HEK293T (cell line): ENCODE measurements at regions not wholly inside any gene's neighbourhood (a gene's known extent, or its start where the extent isn't known, plus 50 kb on each side); places are given as distances from the start of the nearest gene placed in this dataset.

Experiments used
- CTCF ChIA-PET: fragments of 350-600 bp; formaldehyde crosslinking; extraction: SDS; loops from one replicate; lab custom pipeline; 2021; ENCODE audit warnings: antibody characterized with exemption, inconsistent platforms; lab: Yijun Ruan, JAX
- POLR2A ChIA-PET: fragments of 350-600 bp; formaldehyde crosslinking; extraction: SDS; loops from one replicate; lab custom pipeline; 2020; ENCODE audit warnings: antibody characterized with exemption, inconsistent platforms; lab: Yijun Ruan, JAX
- DNase-seq: peaks from one replicate; pipeline ENCODE4 v3.0.0; 2012; ENCODE audit warnings: mixed read lengths; ENCODE audit errors: extremely low spot score
- ARNT ChIP-seq: fragments of 450-650 bp; IDR thresholded peaks from 2 replicates; pipeline ENCODE4 v1.6.1; 2017; ENCODE audit warnings: mild to moderate bottlenecking
- BHLHE40 ChIP-seq: fragments of 450-650 bp; IDR thresholded peaks from 2 replicates; pipeline ENCODE4 v1.6.1; 2016; ENCODE audit warnings: mild to moderate bottlenecking, moderate library complexity, borderline replicate concordance
- CTBP1 ChIP-seq: fragments of 450-650 bp; IDR thresholded peaks from 2 replicates; pipeline ENCODE4 v1.6.1; 2016; ENCODE audit warnings: borderline replicate concordance
- ELF4 ChIP-seq: fragments of 450-650 bp; IDR thresholded peaks from 2 replicates; pipeline ENCODE4 v1.6.1; 2017; ENCODE audit warnings: antibody characterized with exemption
- FOXA1 ChIP-seq: fragments of 450-650 bp; IDR thresholded peaks from 2 replicates; pipeline ENCODE4 v1.6.1; 2016; ENCODE audit warnings: mild to moderate bottlenecking
- FOXK2 ChIP-seq: fragments of 450-650 bp; IDR thresholded peaks from 2 replicates; pipeline ENCODE4 v1.6.1; 2016; ENCODE audit warnings: mild to moderate bottlenecking
- FOXM1 ChIP-seq: fragments of 450-650 bp; IDR thresholded peaks from 2 replicates; pipeline ENCODE4 v1.6.1; 2017; ENCODE audit warnings: mild to moderate bottlenecking, borderline replicate concordance
- HDGF ChIP-seq: fragments of 450-650 bp; IDR thresholded peaks from 2 replicates; pipeline ENCODE4 v1.6.1; 2017; ENCODE audit warnings: antibody characterized with exemption, borderline replicate concordance
- L3MBTL2 ChIP-seq: fragments of 450-650 bp; conservative IDR thresholded peaks from 2 replicates; pipeline ENCODE4 v1.6.1; 2016; ENCODE audit warnings: mild to moderate bottlenecking
- LEF1 ChIP-seq: fragments of 450-650 bp; IDR thresholded peaks from 2 replicates; pipeline ENCODE4 v1.6.1; 2017; ENCODE audit warnings: mild to moderate bottlenecking, borderline replicate concordance
- NFRKB ChIP-seq: fragments of 450-650 bp; IDR thresholded peaks from 2 replicates; pipeline ENCODE4 v1.6.1; 2016; ENCODE audit warnings: mild to moderate bottlenecking, moderate library complexity
- SP1 ChIP-seq: fragments of 450-650 bp; IDR thresholded peaks from 2 replicates; pipeline ENCODE4 v1.6.1; 2017
- SUZ12 ChIP-seq: fragments of 450-650 bp; IDR thresholded peaks from 2 replicates; pipeline ENCODE4 v1.6.1; 2016; ENCODE audit warnings: mild to moderate bottlenecking
- TARDBP ChIP-seq: fragments of 450-650 bp; IDR thresholded peaks from 2 replicates; pipeline ENCODE4 v1.6.1; 2016
- ZNF384 ChIP-seq: fragments of 450-650 bp; IDR thresholded peaks from 2 replicates; pipeline ENCODE4 v1.6.1; 2016
- TF ChIP-seq, protein P1 (sequence below): fragments of 450-650 bp; IDR thresholded peaks from 2 replicates; pipeline ENCODE4 v1.6.1; 2016

DNA sequence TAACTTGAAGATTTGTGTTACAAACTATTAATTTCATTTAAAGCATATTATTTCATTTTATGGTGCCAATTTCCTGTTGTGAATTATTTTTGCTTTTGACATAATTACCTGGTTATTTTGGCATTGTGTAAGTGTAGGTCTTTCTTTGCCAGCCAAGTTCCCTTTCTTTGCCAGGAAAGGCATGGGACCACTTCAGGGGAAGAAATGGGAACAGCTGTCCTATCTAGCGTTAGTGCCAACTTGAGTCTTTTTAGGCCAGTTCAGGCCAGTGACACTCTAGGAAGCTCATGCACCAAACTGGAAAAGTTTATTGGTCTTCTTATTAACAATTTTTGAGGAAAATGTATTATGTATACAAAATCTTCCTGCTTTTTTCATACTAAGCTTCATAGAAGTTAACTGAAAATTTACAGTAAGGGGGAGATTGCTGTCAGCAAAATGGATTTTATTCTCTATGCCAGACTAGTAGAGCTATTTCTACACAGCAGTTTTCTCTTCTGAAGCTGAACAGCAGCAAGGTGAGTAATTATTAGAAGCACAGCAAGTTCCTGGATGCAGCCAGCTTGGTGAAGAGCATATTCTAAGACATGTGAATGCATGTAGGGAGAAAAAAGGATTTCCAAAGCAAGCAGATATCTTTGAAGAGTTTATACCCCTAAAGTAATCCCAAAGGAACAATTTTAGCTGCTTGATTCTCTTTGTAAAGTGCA lies 914.6 kb upstream of the ADGRL4 start:
- TF ChIP-seq SP1 (no peak), L3MBTL2 (no peak), TARDBP (no peak), FOXM1 (no peak), FOXK2 (no peak), LEF1 (no peak)
- TF ChIP-seq, protein P1, sequence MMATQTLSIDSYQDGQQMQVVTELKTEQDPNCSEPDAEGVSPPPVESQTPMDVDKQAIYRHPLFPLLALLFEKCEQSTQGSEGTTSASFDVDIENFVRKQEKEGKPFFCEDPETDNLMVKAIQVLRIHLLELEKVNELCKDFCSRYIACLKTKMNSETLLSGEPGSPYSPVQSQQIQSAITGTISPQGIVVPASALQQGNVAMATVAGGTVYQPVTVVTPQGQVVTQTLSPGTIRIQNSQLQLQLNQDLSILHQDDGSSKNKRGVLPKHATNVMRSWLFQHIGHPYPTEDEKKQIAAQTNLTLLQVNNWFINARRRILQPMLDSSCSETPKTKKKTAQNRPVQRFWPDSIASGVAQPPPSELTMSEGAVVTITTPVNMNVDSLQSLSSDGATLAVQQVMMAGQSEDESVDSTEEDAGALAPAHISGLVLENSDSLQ, result no peak
- no peak for DNase-seq
- CTCF ChIA-PET, result no interaction called here
- POLR2A ChIA-PET, result no interaction called here

DNA sequence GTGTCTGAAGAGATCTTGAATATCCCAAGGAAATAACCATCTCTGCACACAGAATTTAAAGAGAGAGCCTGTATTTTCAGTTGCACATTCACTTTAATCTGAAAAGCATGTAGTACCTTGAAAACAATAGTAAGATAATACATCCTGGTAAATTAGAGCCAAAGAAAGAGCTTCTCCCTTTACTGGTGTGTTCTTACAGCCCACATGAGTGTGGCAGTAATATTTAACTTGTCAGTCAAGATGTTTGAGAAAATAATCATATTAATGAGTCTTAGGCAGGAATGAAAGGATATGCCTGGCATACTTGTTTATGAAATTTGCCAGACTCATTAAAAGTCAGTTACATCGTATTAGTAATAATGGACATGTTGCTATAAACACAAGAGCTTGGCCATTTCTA lies 908.4 kb upstream of the ADGRL4 start:
- no peak for DNase-seq
- ChIA-PET POLR2A (no interaction called here), CTCF (no interaction called here)
- TF ChIP-seq LEF1, result no peak
- TF ChIP-seq FOXK2, result no peak
- TF ChIP-seq HDGF, result no peak
- TF ChIP-seq CTBP1, result no peak
- TF ChIP-seq SP1, result no peak
- no peak for TF ChIP-seq L3MBTL2
- no peak for TF ChIP-seq NFRKB
- TF ChIP-seq FOXA1, result no peak
- no peak for TF ChIP-seq ZNF384
- TF ChIP-seq SUZ12, result no peak
- TF ChIP-seq FOXM1, result no peak
- TF ChIP-seq, protein P1, result no peak
- no peak for TF ChIP-seq BHLHE40
- no peak for TF ChIP-seq ARNT
- TF ChIP-seq TARDBP, result no peak
- no peak for TF ChIP-seq ELF4

DNA sequence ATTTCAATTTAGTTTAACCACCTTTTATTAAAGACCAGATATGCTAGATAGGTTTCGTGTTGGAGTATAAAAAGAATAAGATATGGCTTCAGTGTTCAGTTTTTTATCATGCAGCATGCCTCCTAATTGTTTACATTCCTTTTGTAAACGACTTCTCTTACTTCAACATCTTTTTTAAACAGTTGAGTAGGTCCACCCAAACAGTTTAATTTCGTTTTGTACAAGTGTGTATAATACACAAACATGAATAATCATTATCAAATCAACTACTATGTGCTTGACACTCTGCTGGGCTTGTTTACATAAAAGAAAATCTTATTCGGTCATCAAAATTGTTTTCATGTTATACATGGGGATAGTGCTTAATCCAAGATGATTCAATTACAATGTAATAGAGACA lies 906.3 kb upstream of the ADGRL4 start:
- ChIA-PET CTCF (no interaction called here), POLR2A (no interaction called here)

DNA sequence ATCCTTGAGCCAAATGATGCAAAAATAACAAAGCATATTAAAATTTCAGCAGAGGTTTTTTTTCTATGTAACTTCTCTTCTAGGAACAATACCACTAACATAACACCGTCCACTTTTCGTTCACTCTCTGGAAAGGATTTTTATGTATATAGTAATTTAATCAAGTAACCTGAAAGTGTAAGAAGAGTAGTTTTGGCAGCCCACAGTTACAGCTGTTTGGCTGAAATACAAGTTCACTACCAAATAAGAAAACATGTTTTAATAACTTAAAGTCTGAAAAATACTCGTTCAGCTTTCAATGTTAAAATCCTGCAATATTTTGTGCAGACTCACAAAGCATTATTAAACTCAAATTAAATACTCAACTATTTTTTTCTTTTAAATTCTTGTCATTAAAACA lies 896.8 kb upstream of the ADGRL4 start:
- CTCF ChIA-PET, result no interaction called here
- TF ChIP-seq TARDBP, result no peak
- TF ChIP-seq NFRKB, result no peak
- TF ChIP-seq SP1, result no peak
- TF ChIP-seq FOXK2, result no peak
- TF ChIP-seq FOXA1, result no peak
- TF ChIP-seq ARNT, result no peak
- no peak for TF ChIP-seq FOXM1
- no peak for TF ChIP-seq BHLHE40
- no peak for TF ChIP-seq SUZ12
- no peak for DNase-seq
- POLR2A ChIA-PET, result no interaction called here

More for the DNA sequence above, 906.3 kb upstream of the ADGRL4 start:
- TF ChIP-seq ELF4 (no peak), SP1 (no peak), NFRKB (no peak), FOXM1 (no peak), ARNT (no peak), FOXA1 (no peak), ZNF384 (no peak), L3MBTL2 (no peak), CTBP1 (no peak), LEF1 (no peak), BHLHE40 (no peak), HDGF (no peak)
- no peak for DNase-seq

DNA sequence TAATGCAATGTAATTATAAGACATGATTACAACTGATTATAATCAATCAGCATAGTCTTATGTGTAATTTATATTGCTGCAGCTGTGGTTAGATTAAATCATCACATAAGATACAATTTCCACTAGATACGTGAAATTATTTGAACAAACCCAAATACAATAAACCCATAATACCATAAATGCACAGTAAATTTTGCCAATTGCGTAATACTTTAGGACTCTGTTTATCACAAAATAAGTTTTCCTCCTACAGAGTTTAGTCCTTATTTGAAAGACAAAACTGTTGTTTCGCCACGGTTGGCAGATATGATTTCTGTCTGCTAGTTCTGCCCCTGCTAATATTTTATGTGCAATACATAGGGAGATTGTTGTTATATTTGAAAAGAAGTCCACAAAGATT lies 895.9 kb upstream of the ADGRL4 start:
- DNase-seq, result no peak
- ChIA-PET POLR2A (no interaction called here), CTCF (no interaction called here)
- TF ChIP-seq ELF4 (no peak), SP1 (no peak), FOXA1 (no peak), ARNT (no peak), NFRKB (no peak), L3MBTL2 (no peak), SUZ12 (no peak), FOXK2 (no peak)
- TF ChIP-seq, protein P1, result no peak

DNA sequence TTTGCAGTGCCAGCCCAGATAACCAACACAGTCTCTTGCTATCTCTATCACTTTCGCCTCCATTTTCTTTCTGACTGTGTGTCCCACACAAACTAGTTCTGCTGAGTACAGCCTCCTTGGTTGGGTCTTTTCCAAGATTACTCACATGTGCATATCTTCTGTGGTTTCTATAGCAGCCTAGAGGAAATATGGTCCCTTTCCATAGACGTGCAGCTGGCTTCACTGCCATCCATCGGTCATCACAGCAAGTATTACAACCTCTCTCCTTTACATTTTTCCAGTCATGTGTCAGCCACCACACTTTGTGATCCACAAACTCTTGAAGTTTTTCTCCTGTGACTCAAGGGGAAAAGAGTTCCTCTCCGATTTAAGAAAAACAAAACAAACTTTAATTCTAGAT lies 893.4 kb upstream of the ADGRL4 start:
- TF ChIP-seq FOXA1 (no peak), NFRKB (no peak), ARNT (no peak), TARDBP (no peak), CTBP1 (no peak), BHLHE40 (no peak), ZNF384 (no peak), L3MBTL2 (no peak), FOXK2 (no peak), LEF1 (no peak), SUZ12 (no peak), ELF4 (no peak), HDGF (no peak), SP1 (no peak), FOXM1 (no peak)
- TF ChIP-seq, protein P1, result no peak
- no peak for DNase-seq
- POLR2A ChIA-PET, result no interaction called here
- CTCF ChIA-PET, result no interaction called here
